ENCODE measurements at regions not wholly inside any gene's neighbourhood (a gene's known extent, or its start where the extent isn't known, plus 50 kb on each side); places are given as distances from the start of the nearest gene placed in this dataset.

GRCh38 chr20:50355590-50356524 lies 154.3 kb upstream of the PTPN1 start:
- DNase-seq (ENCODE audit: extremely low spot score), result no peak
- no peaks in the 10 kb centered on the region for H3K36me3 ChIP-seq
- H3K9me3 ChIP-seq, result no peaks in the 10 kb centered on the region
- intact Hi-C loops (cut with DNase I), result no loop called here
- no peak for TF ChIP-seq POLR2AphosphoS5 (IDR thresholded peaks at IDR 0.05)
- no peak for TF ChIP-seq CTCF (IDR thresholded peaks at IDR 0.05)
- no peak for TF ChIP-seq EP300 (IDR thresholded peaks at IDR 0.05)
- TF ChIP-seq POLR2A (IDR thresholded peaks at IDR 0.05; ENCODE audit: low read depth), result no peak
- 83% methylated on average over 12 of the region's 12 CpGs for WGBS
- H3K27ac ChIP-seq (replicated peaks in 1 of 4), result no peak overlapping the region
- H3K4me1 ChIP-seq, result peaks cover 0 to 4% (median 0%) of the 10 kb centered on the region in 4 donors
- H3K27me3 ChIP-seq, result no peaks in the 10 kb centered on the region
- H3K4me3 ChIP-seq, result no peak overlapping the region

- no peaks in the 10 kb centered on the region for H3K9me3 ChIP-seq
- intact Hi-C loops (cut with DNase I), result no loop called here
- DNase-seq (ENCODE audit: extremely low spot score), result no peak
- H3K27ac ChIP-seq (replicated peaks in 1 of 4), result no peak overlapping the region
- peaks cover 0 to 4% (median 0%) of the 10 kb centered on the region in 4 donors for H3K4me1 ChIP-seq
- no peaks in the 10 kb centered on the region for H3K27me3 ChIP-seq
- TF ChIP-seq EP300 (IDR thresholded peaks at IDR 0.05) (no peak), POLR2AphosphoS5 (IDR thresholded peaks at IDR 0.05) (no peak), CTCF (IDR thresholded peaks at IDR 0.05) (no peak), POLR2A (IDR thresholded peaks at IDR 0.05; ENCODE audit: low read depth) (no peak)
- H3K4me3 ChIP-seq, result no peak overlapping the region
- WGBS, result 64% methylated on average over 14 of the region's 14 CpGs
- no peaks in the 10 kb centered on the region for H3K36me3 ChIP-seq
Observed at GRCh38 chr20:50356525-50356885, 153.7 kb upstream of the PTPN1 start.

GRCh38 chr20:50356962-50357782 lies 153.0 kb upstream of the PTPN1 start:
- Histone ChIP-seq H3K9me3 (no peaks in the 10 kb centered on the region), H3K27ac (replicated peaks in 1 of 4) (no peak overlapping the region), H3K4me1 (peaks cover 0 to 4% (median 0%) of the 10 kb centered on the region in 4 donors), H3K27me3 (no peaks in the 10 kb centered on the region), H3K4me3 (no peak overlapping the region), H3K36me3 (no peaks in the 10 kb centered on the region)
- WGBS, result 84% methylated on average over 13 of the region's 16 CpGs
- TF ChIP-seq POLR2A (IDR thresholded peaks at IDR 0.05; ENCODE audit: low read depth), result no peak
- no peak for TF ChIP-seq POLR2AphosphoS5 (IDR thresholded peaks at IDR 0.05)
- TF ChIP-seq CTCF (IDR thresholded peaks at IDR 0.05), result no peak
- TF ChIP-seq EP300 (IDR thresholded peaks at IDR 0.05), result no peak
- DNase-seq (ENCODE audit: extremely low spot score), result no peak
- intact Hi-C loops (cut with DNase I), result no loop called here

- Histone ChIP-seq H3K9me3 (no peaks in the 10 kb centered on the region), H3K4me1 (peaks cover 0 to 4% (median 0%) of the 10 kb centered on the region in 4 donors), H3K27ac (replicated peaks in 1 of 4) (no peak overlapping the region), H3K27me3 (no peaks in the 10 kb centered on the region), H3K4me3 (no peak overlapping the region), H3K36me3 (no peaks in the 10 kb centered on the region)
- TF ChIP-seq POLR2A (IDR thresholded peaks at IDR 0.05; ENCODE audit: low read depth) (no peak), POLR2AphosphoS5 (IDR thresholded peaks at IDR 0.05) (no peak), CTCF (IDR thresholded peaks at IDR 0.05) (no peak), EP300 (IDR thresholded peaks at IDR 0.05) (no peak)
- 92% methylated on average over 5 of the region's 6 CpGs for WGBS
- intact Hi-C loops (cut with DNase I), result no loop called here
- no peak for DNase-seq (ENCODE audit: extremely low spot score)
Observed at GRCh38 chr20:50357783-50358161, 152.4 kb upstream of the PTPN1 start.

Measured in esophagus muscularis mucosa (tissue), 4 donors.